Keratinocyte (primary cell): ENCODE measurements at regions not wholly inside any gene's neighbourhood (a gene's known extent, or its start where the extent isn't known, plus 50 kb on each side); places are given as distances from the start of the nearest gene placed in this dataset.

Experiments
- EZH2 ChIP-seq: IDR thresholded peaks from one replicate; pipeline ENCODE4 v1.6.1; 2012; ENCODE audit warnings: inconsistent platforms, mild to moderate bottlenecking, low read length, moderate library complexity
- TF ChIP-seq, protein P1 (sequence below), 3 experiments: IDR thresholded peaks in 1 of 3; conservative IDR thresholded peaks in 1 of 3; optimal IDR thresholded peaks in 1 of 3; 2 replicates in 2 of 3; 3 replicates in 1 of 3; pipeline versions ENCODE3 to v1.5.1; 2011; ENCODE audit warnings: low read length in 3 of 3, mild to moderate bottlenecking in 3 of 3, moderate library complexity in 2 of 3, control low read depth in 1 of 3, inconsistent platforms in 1 of 3; ENCODE audit not compliant: insufficient read depth in 2 of 3; ENCODE audit errors: extremely low read depth in 1 of 3

DNA sequence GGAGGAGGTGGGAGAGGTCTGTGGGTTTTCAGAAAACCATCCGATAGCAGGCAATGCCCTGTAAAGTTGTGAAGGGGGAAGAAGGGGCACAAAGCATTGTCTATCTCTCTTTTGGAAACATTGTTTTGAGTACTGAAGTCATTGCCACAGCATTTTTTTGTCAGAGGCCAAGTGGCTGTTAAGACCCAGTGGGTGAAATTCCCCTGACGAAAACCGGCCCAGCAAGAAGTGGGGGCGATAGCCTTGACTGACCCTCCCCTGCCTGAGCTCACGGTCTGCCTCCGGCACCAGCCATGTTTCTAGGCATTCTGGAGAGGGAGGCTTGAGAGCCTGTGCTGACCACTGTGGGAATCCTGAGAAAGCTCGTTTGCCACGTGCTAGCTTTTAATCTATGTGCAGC, 144.7 kb downstream of the RPS24 start:
- TF ChIP-seq, protein P1, sequence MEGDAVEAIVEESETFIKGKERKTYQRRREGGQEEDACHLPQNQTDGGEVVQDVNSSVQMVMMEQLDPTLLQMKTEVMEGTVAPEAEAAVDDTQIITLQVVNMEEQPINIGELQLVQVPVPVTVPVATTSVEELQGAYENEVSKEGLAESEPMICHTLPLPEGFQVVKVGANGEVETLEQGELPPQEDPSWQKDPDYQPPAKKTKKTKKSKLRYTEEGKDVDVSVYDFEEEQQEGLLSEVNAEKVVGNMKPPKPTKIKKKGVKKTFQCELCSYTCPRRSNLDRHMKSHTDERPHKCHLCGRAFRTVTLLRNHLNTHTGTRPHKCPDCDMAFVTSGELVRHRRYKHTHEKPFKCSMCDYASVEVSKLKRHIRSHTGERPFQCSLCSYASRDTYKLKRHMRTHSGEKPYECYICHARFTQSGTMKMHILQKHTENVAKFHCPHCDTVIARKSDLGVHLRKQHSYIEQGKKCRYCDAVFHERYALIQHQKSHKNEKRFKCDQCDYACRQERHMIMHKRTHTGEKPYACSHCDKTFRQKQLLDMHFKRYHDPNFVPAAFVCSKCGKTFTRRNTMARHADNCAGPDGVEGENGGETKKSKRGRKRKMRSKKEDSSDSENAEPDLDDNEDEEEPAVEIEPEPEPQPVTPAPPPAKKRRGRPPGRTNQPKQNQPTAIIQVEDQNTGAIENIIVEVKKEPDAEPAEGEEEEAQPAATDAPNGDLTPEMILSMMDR (optimal IDR thresholded peaks at IDR 0.05 in 1 of 3, IDR thresholded peaks at IDR 0.05 in 1 of 3, conservative IDR thresholded peaks at IDR 0.05 in 1 of 3; ENCODE audit: extremely low read depth in 1 of 3, insufficient read depth in 2 of 3, low read length in 3 of 3) = no peak
- TF ChIP-seq EZH2 = no peak
